Smooth muscle cell (in vitro differentiated cells): ENCODE measurements at regions not wholly inside any gene's neighbourhood (a gene's known extent, or its start where the extent isn't known, plus 50 kb on each side); places are given as distances from the start of the nearest gene placed in this dataset.

ENCODE experiments used
- DNase-seq: peaks from one replicate; lab custom pipeline; 2025; ENCODE audit not compliant: unreplicated experiment; lab: John Stamatoyannopoulos, UW
- H2AFZ ChIP-seq: fragments of 200-600 bp; sonication (generic); 2 replicates; pipeline ENCODE4 v1.6.0; 2016; ENCODE audit warnings: antibody characterized with exemption, low read depth, mild to moderate bottlenecking
- H3F3A ChIP-seq: fragments of 200-600 bp; sonication (generic); 2 replicates; pipeline ENCODE4 v1.6.0; 2017; ENCODE audit warnings: antibody characterized with exemption, low read depth
- H3K27ac ChIP-seq: fragments of 200-600 bp; sonication (generic); 2 replicates; pipeline ENCODE4 v1.5.1; 2016; ENCODE audit warnings: low read depth, mild to moderate bottlenecking
- H3K27me3 ChIP-seq: fragments of 200-600 bp; sonication (generic); 2 replicates; pipeline ENCODE4 v1.6.1; 2016; ENCODE audit warnings: low read depth, mild to moderate bottlenecking
- H3K36me3 ChIP-seq: fragments of 200-600 bp; sonication (generic); 2 replicates; pipeline ENCODE4 v1.5.1; 2016; ENCODE audit warnings: low read depth
- H3K4me1 ChIP-seq: fragments of 200-600 bp; sonication (generic); 2 replicates; pipeline ENCODE4 v1.5.1; 2016; ENCODE audit warnings: low read depth
- H3K4me2 ChIP-seq: fragments of 200-600 bp; sonication (generic); 2 replicates; pipeline ENCODE4 v1.6.0; 2016; ENCODE audit warnings: mild to moderate bottlenecking
- H3K4me3 ChIP-seq: fragments of 200-600 bp; sonication (generic); 2 replicates; pipeline ENCODE4 v1.5.1; 2016; ENCODE audit warnings: mild to moderate bottlenecking
- H3K79me2 ChIP-seq: fragments of 200-600 bp; sonication (generic); 2 replicates; pipeline ENCODE4 v1.6.0; 2016; ENCODE audit warnings: low read depth, mild to moderate bottlenecking
- H3K9ac ChIP-seq: fragments of 200-600 bp; sonication (generic); 2 replicates; pipeline ENCODE4 v1.6.0; 2016; ENCODE audit warnings: low read depth
- H3K9me3 ChIP-seq: fragments of 200-600 bp; sonication (generic); replicated peaks from 2 replicates; pipeline ENCODE4 v1.5.1; 2016; ENCODE audit warnings: low read depth
- H4K20me1 ChIP-seq: fragments of 200-600 bp; sonication (generic); 2 replicates; pipeline ENCODE4 v1.6.0; 2016; ENCODE audit warnings: low read depth
- WGBS: methylation state at CpG from one replicate; pipeline ENCODE4 v1.1.7; 2016; ENCODE audit warnings: low lambda C conversion rate; 5-methylcytosine and 5-hydroxymethylcytosine counted together
- TF ChIP-seq, protein P1 (sequence below): fragments of 200-600 bp; sonication (generic); IDR thresholded peaks from 2 replicates; pipeline ENCODE4 v1.5.1; 2017; ENCODE audit warnings: borderline replicate concordance, mild to moderate bottlenecking, antibody characterized with exemption; ENCODE audit not compliant: insufficient read depth, poor library complexity, severe bottlenecking

DNA sequence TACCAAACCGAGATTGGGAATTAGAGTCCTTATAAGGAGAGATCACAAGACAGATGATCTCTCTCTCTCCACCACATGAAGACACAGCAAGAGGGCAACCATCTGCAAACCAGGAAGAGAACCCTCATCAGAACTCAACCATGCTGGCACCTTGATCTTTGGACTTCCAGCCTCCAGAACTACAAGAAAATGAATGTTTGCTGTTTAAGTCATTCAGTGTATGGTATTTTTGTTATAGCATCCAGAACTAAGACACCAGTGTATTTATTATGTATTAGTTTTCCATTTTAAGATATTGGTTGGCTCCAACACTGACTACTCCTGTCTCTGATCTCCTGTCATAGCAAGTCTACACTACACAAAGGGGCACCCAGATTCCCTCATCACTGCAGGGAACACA is 86.9 kb downstream of the CCDC34 start:
- WGBS, result 58% methylated on average over 1 of the region's 1 CpG
- Histone ChIP-seq H3F3A (peaks cover under 1% of the 10 kb centered on the region), H4K20me1 (no peaks in the 10 kb centered on the region), H3K27me3 (no peaks in the 10 kb centered on the region), H3K36me3 (no peaks in the 10 kb centered on the region), H2AFZ (no peak overlapping the region), H3K4me3 (no peak overlapping the region), H3K4me2 (no peak overlapping the region), H3K79me2 (no peaks in the 10 kb centered on the region), H3K9me3 (no peaks in the 10 kb centered on the region), H3K27ac (no peak overlapping the region), H3K4me1 (no peaks in the 10 kb centered on the region), H3K9ac (no peak overlapping the region)
- TF ChIP-seq, protein P1, sequence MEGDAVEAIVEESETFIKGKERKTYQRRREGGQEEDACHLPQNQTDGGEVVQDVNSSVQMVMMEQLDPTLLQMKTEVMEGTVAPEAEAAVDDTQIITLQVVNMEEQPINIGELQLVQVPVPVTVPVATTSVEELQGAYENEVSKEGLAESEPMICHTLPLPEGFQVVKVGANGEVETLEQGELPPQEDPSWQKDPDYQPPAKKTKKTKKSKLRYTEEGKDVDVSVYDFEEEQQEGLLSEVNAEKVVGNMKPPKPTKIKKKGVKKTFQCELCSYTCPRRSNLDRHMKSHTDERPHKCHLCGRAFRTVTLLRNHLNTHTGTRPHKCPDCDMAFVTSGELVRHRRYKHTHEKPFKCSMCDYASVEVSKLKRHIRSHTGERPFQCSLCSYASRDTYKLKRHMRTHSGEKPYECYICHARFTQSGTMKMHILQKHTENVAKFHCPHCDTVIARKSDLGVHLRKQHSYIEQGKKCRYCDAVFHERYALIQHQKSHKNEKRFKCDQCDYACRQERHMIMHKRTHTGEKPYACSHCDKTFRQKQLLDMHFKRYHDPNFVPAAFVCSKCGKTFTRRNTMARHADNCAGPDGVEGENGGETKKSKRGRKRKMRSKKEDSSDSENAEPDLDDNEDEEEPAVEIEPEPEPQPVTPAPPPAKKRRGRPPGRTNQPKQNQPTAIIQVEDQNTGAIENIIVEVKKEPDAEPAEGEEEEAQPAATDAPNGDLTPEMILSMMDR, result no peak
- no peak for DNase-seq

DNA sequence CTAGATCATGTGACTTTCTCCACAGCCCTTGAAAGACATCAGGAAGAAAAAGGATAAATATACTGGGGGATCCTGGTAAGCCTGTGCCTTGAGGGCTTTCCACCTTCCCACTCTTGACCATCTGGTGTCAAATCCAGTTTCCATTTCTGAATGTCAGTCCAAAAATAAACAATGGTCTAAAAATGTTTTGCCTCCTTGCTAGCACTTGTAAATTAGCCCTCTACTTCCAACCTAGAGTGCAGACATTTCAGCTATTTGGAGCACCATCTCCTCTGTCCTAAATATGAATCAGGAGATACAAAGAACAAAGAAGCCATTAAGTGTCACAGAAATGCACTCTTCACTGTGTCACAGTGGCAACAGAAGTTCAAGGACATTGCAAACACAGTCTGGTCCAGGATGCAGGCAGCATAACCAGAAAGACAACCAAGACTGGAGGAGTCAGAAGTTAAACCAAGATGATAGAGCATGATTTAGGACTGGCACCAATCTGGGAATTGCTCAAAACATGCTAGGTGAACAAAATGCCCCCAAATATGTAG is 88.1 kb downstream of the CCDC34 start:
- H3K4me2 ChIP-seq, result no peak overlapping the region
- no peak overlapping the region for H3K9ac ChIP-seq
- H3K36me3 ChIP-seq, result no peaks in the 10 kb centered on the region
- TF ChIP-seq, protein P1, result no peak
- no peak overlapping the region for H3K27ac ChIP-seq
- H3K9me3 ChIP-seq, result no peaks in the 10 kb centered on the region
- H3K27me3 ChIP-seq, result no peaks in the 10 kb centered on the region
- no peaks in the 10 kb centered on the region for H3K4me1 ChIP-seq
- no peaks in the 10 kb centered on the region for H3F3A ChIP-seq
- no peaks in the 10 kb centered on the region for H4K20me1 ChIP-seq
- H3K79me2 ChIP-seq, result no peaks in the 10 kb centered on the region
- H3K4me3 ChIP-seq, result no peak overlapping the region
- H2AFZ ChIP-seq, result no peak overlapping the region
- DNase-seq, result no peak

DNA sequence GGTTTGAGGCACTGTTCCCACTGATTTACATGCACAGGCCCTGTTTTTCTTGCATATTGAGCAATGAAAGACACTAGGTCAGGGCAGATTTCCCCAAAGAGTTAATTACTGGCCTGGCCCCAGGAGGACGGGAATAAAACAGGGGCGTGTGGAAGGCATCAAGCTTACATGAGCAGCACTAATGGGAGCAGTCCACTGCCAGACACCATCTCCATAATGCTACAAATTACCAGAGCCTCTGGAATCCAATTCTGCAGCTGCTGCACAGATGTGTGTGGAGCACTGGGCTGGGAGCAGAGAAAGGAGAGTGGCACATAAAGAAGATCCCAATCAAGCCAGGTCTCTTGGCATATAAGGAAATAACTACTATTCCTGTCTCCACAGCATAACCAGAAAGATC is 96.9 kb downstream of the CCDC34 start:
- H4K20me1 ChIP-seq, result no peaks in the 10 kb centered on the region
- no peak overlapping the region for H3K27ac ChIP-seq
- no peaks in the 10 kb centered on the region for H3K36me3 ChIP-seq
- H3F3A ChIP-seq, result no peaks in the 10 kb centered on the region
- H3K79me2 ChIP-seq, result no peaks in the 10 kb centered on the region
- H3K27me3 ChIP-seq, result no peaks in the 10 kb centered on the region
- TF ChIP-seq, protein P1, result no peak
- DNase-seq, result no peak
- H3K4me1 ChIP-seq, result no peaks in the 10 kb centered on the region
- WGBS, result 28% methylated on average over 2 of the region's 2 CpGs
- no peak overlapping the region for H3K4me3 ChIP-seq
- no peak overlapping the region for H3K9ac ChIP-seq
- H3K4me2 ChIP-seq, result no peak overlapping the region
- H2AFZ ChIP-seq, result no peak overlapping the region
- H3K9me3 ChIP-seq, result no peaks in the 10 kb centered on the region

DNA sequence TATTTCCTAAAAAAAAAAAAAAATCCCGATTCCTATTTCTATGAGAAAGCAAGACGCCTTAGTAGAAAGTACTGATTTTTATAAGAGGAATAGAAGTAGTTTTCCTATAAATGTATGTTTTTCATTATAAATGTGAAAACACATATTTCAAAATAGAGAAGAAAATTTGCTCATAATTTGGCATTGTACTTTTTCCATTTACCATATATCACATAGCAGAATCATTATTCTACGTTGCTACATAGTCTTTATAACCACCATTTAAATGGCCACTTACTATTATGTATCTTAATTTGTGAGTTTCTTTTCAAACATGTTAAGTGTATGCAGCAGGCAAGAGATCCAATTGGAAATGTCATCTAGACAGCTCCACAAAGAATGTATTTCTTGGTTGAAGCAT is 99.0 kb downstream of the CCDC34 start:
- H3K36me3 ChIP-seq, result no peaks in the 10 kb centered on the region
- H3K4me3 ChIP-seq, result no peak overlapping the region
- no peak overlapping the region for H3K9ac ChIP-seq
- no peak overlapping the region for H2AFZ ChIP-seq
- H4K20me1 ChIP-seq, result no peaks in the 10 kb centered on the region
- no peaks in the 10 kb centered on the region for H3K4me1 ChIP-seq
- no peak overlapping the region for H3K27ac ChIP-seq
- no peak for DNase-seq
- no peaks in the 10 kb centered on the region for H3K9me3 ChIP-seq
- H3K79me2 ChIP-seq, result no peaks in the 10 kb centered on the region
- TF ChIP-seq, protein P1, result no peak
- WGBS, result 85% methylated on average over 3 of the region's 3 CpGs
- no peak overlapping the region for H3K4me2 ChIP-seq
- H3K27me3 ChIP-seq, result no peaks in the 10 kb centered on the region
- no peaks in the 10 kb centered on the region for H3F3A ChIP-seq
